GM12878 (cell line): ENCODE measurements at regions not wholly inside any gene's neighbourhood (a gene's known extent, or its start where the extent isn't known, plus 50 kb on each side); places are given as distances from the start of the nearest gene placed in this dataset.

Source experiments
- ATAC-seq: fragments of 200-7000 bp; cut with Tn5 transposase; 3 replicates; pipeline ENCODE4 v1.9.1; 2020; ENCODE audit warnings: mild to moderate bottlenecking, moderate library complexity
- BruUV-seq: library from RNA; stranded (reverse); fragments of 400-500 nt; replicated peaks from 2 replicates; lab custom pipeline; 2021; lab: Mats Ljungman, UMichigan
- CTCF ChIA-PET: fragments of 300-600 bp; sonication (Branson Sonifier 250); formaldehyde crosslinking; extraction: SDS; loops from one replicate; lab custom pipeline; 2021; ENCODE audit warnings: inconsistent platforms; lab: Yijun Ruan, JAX
- POLR2A ChIA-PET: fragments of 350-600 bp; formaldehyde crosslinking; extraction: SDS; loops from one replicate; lab custom pipeline; 2021; ENCODE audit warnings: inconsistent platforms; lab: Charles Lee
- RAD21 ChIA-PET: fragments of 300-600 bp; sonication (Branson Sonifier 250); formaldehyde crosslinking; loops from one replicate; lab custom pipeline; 2023; ENCODE audit warnings: antibody characterized with exemption; ENCODE audit not compliant: unreplicated experiment; lab: Charles Lee
- SMC1A ChIA-PET: fragments of 300-600 bp; sonication (Branson Sonifier 250); formaldehyde crosslinking; loops from one replicate; lab custom pipeline; 2023; ENCODE audit not compliant: unreplicated experiment, uncharacterized antibody; lab: Charles Lee
- DNase-seq: peaks from one replicate; pipeline ENCODE4 v3.0.0-alpha.2; 2011; ENCODE audit warnings: low read depth, low spot score
- FAIRE-seq: peaks from 3 replicates; lab custom pipeline; 2011; peaks lifted over from hg19 to GRCh38; lab: Jason Lieb, UNC
- H2AFZ ChIP-seq: 2 replicates; pipeline ENCODE4 v1.6.0; 2011; ENCODE audit warnings: low read depth, low read length, control low read depth; ENCODE audit not compliant: control insufficient read depth
- H3K27ac ChIP-seq: 2 replicates; pipeline ENCODE4 v1.5.1; 2011; ENCODE audit warnings: control low read depth; ENCODE audit not compliant: control insufficient read depth, insufficient read depth
- H3K27me3 ChIP-seq, 2 experiments: replicated peaks in 1 of 2; 2 replicates each; pipeline versions ENCODE4 v1.6.0 to v1.6.1; 2011; ENCODE audit warnings: low read length in 1 of 2; ENCODE audit not compliant: control insufficient read depth in 2 of 2, insufficient read depth in 2 of 2
- H3K36me3 ChIP-seq, 2 experiments: 2 replicates each; pipeline ENCODE4 v1.5.1; 2011; ENCODE audit warnings: low read length in 1 of 2; ENCODE audit not compliant: control insufficient read depth in 2 of 2, insufficient read depth in 2 of 2
- H3K4me1 ChIP-seq: 2 replicates; pipeline ENCODE4 v1.6.1; 2011; ENCODE audit warnings: mild to moderate bottlenecking, low read length, moderate library complexity, mixed read lengths; ENCODE audit not compliant: control insufficient read depth, insufficient read depth
- H3K4me2 ChIP-seq: 2 replicates; pipeline ENCODE4 v1.6.0; 2011; ENCODE audit warnings: control low read depth; ENCODE audit not compliant: control insufficient read depth, insufficient read depth
- H3K4me3 ChIP-seq: fragments of 200-600 bp; sonication (generic); 2 replicates; pipeline ENCODE4 v1.5.1; 2016
- H3K79me2 ChIP-seq: 2 replicates; pipeline ENCODE4 v1.6.0; 2011; ENCODE audit warnings: low read length; ENCODE audit not compliant: control insufficient read depth, insufficient read depth
- H3K9ac ChIP-seq: 2 replicates; pipeline ENCODE4 v1.8.0; 2011; ENCODE audit warnings: low read length, control low read depth, mixed read lengths; ENCODE audit not compliant: control insufficient read depth, insufficient read depth
- H3K9me3 ChIP-seq: replicated peaks from 3 replicates; pipeline ENCODE4 v1.5.1; 2011; ENCODE audit warnings: mild to moderate bottlenecking, low read length; ENCODE audit not compliant: control insufficient read depth, insufficient read depth
- H4K20me1 ChIP-seq: 2 replicates; pipeline ENCODE4 v1.6.0; 2011; ENCODE audit not compliant: control insufficient read depth, insufficient read depth
- CEBPZ ChIP-seq: fragments of 150-350 bp; IDR thresholded peaks from 2 replicates; pipeline ENCODE4 v1.6.1; 2016; ENCODE audit warnings: low read depth, low read length
- HDGF ChIP-seq: fragments of 450-650 bp; IDR thresholded peaks from 2 replicates; pipeline ENCODE4 v1.6.1; 2016; ENCODE audit warnings: antibody characterized with exemption
- HSF1 ChIP-seq: fragments of 150-350 bp; IDR thresholded peaks from 2 replicates; pipeline ENCODE4 v1.6.1; 2014; ENCODE audit warnings: mild to moderate bottlenecking, low read depth, low read length
- NKRF ChIP-seq: fragments of 450-650 bp; conservative IDR thresholded peaks from 2 replicates; pipeline ENCODE4 v1.6.1; 2017; ENCODE audit warnings: mild to moderate bottlenecking, moderate library complexity
- POLR2AphosphoS5 ChIP-seq: IDR thresholded peaks from 2 replicates; pipeline ENCODE4 v1.6.1; 2011; ENCODE audit warnings: mild to moderate bottlenecking, low read length, inconsistent platforms
- SIN3A ChIP-seq: IDR thresholded peaks from 2 replicates; pipeline ENCODE4 v1.6.1; 2012; ENCODE audit warnings: low read depth, low read length, improper control_type of control experiment
- SPI1 ChIP-seq: IDR thresholded peaks from 2 replicates; pipeline ENCODE4 v1.6.1; 2011; ENCODE audit warnings: low read depth, mild to moderate bottlenecking, low read length, moderate library complexity, borderline replicate concordance; ENCODE audit not compliant: insufficient read depth
- SUPT20H ChIP-seq: IDR thresholded peaks from 2 replicates; pipeline ENCODE4 v1.6.1; 2011; ENCODE audit warnings: low read depth, mild to moderate bottlenecking, low read length, moderate library complexity, borderline replicate concordance; ENCODE audit not compliant: control insufficient read depth
- ZBTB4 ChIP-seq: fragments of 450-650 bp; formaldehyde crosslinking; IDR thresholded peaks from 2 replicates; pipeline ENCODE4 v1.4.0; 2022; ENCODE audit warnings: mild to moderate bottlenecking, moderate library complexity
- ZZZ3 ChIP-seq: IDR thresholded peaks from 2 replicates; pipeline ENCODE4 v1.6.1; 2011; ENCODE audit warnings: low read depth; ENCODE audit not compliant: control insufficient read depth, insufficient read length
- WGBS: methylation state at CpG from one replicate; pipeline ENCODE4 v1.1.6; 2016; ENCODE audit warnings: low lambda C conversion rate; ENCODE audit not compliant: insufficient replicate concordance, insufficient coverage; ENCODE audit errors: missing lambda C conversion rate; 5-methylcytosine and 5-hydroxymethylcytosine counted together
- in situ Hi-C: fragments of 300-500 bp; cut with MboI; formaldehyde crosslinking; loops from 9 replicates; pipeline ENCODE4 v1.14.3; 2018; ENCODE audit warnings: mixed read lengths
- intact Hi-C: fragments of 100-400 bp; cut with micrococcal nuclease; formaldehyde crosslinking; loops from one replicate; pipeline ENCODE4 v1.14.2; 2022; ENCODE audit not compliant: unreplicated experiment

GRCh38 chr6:54694928-54695532, 151.5 kb upstream of the FAM83B start:
- H3K9me3 ChIP-seq: no peaks in the 10 kb centered on the region
- TF ChIP-seq SIN3A (no peak), NKRF (no peak), SPI1 (no peak), POLR2AphosphoS5 (no peak), HDGF (no peak), HSF1 (no peak), ZBTB4 (CRISPR knock-in tag) (no peak), ZZZ3 (no peak), SUPT20H (no peak), CEBPZ (no peak)
- TF ChIP-seq, all 136 proteins: peak for 0
- Histone ChIP-seq H3K36me3 (no peaks in the 10 kb centered on the region), H3K27me3 (no peaks in the 10 kb centered on the region), H4K20me1 (no peaks in the 10 kb centered on the region), H2AFZ (no peak overlapping the region), H3K27ac (no peak overlapping the region), H3K9ac (no peak overlapping the region), H3K4me3 (no peak overlapping the region), H3K4me2 (no peak overlapping the region), H3K79me2 (no peaks in the 10 kb centered on the region), H3K4me1 (no peaks in the 10 kb centered on the region)
- ChIA-PET RAD21 (interaction anchor here (1.0 kb wide), 2 partner anchors 22 to 37 kb away, joined by 3 to 5 read pairs; no protein-coding TSS in a partner anchor), POLR2A (interaction anchor here (0.6 kb wide), 1 partner anchor 11 kb away, joined by 3 read pairs; no protein-coding TSS in a partner anchor), SMC1A (interaction anchor here (1.1 to 1.4 kb wide), 3 partner anchors 8 to 13 kb away, joined by 3 read pairs; no protein-coding TSS in a partner anchor), CTCF (interaction anchor here (1.0 to 17.4 kb wide), 2 partner anchors 13 to 23 kb away, joined by 3 to 183 read pairs; no protein-coding TSS in a partner anchor)
- DNase-seq (no peak), FAIRE-seq (no peak), ATAC-seq (no peak)
- intact Hi-C loops (no loop called here), in situ Hi-C loops (no loop called here)
- WGBS: 67% methylated on average over 3 of the region's 3 CpGs
- no TSS peak for BruUV-seq
